Stimulated activated CD8-positive, alpha-beta memory T cell treated with anti-CD3 and anti-CD28 coated beads, Interleukin-4, amount 100 ng/mL, for 48 hours (primary cell): ENCODE measurements at regions not wholly inside any gene's neighbourhood (a gene's known extent, or its start where the extent isn't known, plus 50 kb on each side); places are given as distances from the start of the nearest gene placed in this dataset.
"Not testable (repeated sequence)": the region's sequence is repeated elsewhere in the genome, so short reads cannot be mapped to it uniquely, and the experiment has no call there.

Experiments used
- DNase-seq: peaks from one replicate; pipeline ENCODE4 v3.0.0-alpha.2; 2020

DNA sequence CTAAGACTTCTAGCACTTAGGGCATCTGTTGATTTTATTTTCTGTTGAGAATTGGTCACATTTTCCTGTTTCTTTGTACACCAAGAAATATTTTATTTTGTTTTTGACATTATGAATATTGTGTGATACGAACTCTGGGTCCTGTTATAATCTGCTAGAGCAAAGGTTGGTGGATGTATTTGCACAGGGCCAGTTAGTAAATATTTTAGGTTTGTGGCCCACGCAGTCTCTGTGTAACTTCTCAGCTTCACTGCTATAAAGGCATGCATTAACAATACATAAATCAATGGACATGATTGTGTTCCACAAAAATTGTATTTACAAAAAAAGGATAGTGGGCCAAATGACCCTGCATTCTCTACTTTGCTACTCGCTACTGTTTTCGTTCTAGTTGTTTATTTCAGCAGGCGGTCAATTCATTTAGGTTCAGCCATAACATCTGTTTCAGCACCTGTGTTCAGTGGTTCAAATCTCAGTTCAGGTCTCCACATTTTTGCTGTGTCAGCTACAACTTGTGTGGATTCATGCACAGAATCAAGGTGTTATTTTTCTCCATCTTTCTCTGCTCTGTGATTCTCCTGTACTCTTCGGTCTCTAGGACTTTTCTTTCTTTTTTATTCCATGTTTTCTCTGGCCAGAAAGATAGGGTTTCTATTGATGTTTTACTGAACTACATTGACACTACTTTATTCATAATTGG is 786.2 kb downstream of the ETS1 start:
- no peak for DNase-seq

DNA sequence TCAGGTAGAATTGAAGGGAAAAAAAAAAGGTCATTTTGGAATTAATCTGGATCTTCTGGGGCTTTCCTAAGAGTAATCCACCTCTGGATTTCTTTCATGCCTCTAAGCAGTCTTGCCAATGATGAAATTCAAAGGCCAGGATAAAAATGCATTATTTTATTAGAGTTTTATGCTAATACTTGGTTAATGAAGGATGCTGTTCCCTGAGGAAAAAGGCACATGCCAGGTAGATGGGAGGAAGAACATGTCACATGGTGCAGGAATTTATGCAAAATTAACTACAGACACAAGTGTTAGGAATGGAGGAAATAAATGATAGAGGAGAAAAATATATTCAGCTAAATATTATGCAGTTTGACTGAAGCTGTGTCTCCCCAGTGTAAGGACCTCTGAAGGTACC is 792.0 kb downstream of the ETS1 start:
- no peak for DNase-seq

DNA sequence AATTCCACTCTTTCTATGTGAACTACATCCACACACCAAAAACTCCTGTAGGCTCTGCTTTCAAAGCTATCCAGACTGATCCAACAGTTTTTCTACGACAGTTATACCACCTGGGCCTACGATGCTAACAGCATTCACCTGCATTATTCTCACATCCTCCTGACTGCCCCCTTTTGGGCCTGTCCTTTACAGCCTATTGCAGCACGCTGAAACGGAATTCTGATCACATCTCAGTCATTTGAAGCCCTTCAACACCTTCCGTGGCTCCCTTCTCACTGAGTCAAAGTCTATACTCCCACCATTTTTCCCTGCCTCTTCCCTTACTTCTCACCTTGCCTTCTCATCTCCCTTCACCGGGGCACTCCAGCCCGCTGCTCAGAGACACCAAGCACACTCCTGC is 791.3 kb upstream of the KIRREL3 start:
- DNase-seq, result no peak

- no peak for DNase-seq
Observed at GRCh38 chr11:127790592-127790991, 790.0 kb upstream of the KIRREL3 start.

- no peak for DNase-seq
Observed at GRCh38 chr11:127789927-127790326, 789.4 kb upstream of the KIRREL3 start.

DNA sequence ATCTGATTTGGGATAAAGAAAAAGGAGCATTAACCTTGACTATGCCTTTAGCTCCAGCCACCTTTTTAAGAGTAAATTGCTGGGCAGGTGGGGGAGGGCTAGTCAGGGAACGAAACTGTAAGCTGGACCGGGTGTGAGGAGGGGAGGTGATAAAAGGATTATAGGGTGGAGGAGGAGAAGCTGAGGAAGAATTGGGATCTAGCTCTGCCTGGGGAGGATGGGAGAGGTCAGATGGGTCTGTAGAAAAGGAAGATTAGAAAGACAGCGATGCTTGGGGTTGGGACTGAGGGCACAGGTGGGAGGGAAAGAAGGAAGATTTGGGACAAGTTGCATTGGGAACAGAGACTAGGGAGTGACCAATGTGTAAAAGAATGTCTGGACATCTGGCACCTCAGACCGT is 772.4 kb upstream of the KIRREL3 start:
- DNase-seq, result not testable (repeated sequence)

DNA sequence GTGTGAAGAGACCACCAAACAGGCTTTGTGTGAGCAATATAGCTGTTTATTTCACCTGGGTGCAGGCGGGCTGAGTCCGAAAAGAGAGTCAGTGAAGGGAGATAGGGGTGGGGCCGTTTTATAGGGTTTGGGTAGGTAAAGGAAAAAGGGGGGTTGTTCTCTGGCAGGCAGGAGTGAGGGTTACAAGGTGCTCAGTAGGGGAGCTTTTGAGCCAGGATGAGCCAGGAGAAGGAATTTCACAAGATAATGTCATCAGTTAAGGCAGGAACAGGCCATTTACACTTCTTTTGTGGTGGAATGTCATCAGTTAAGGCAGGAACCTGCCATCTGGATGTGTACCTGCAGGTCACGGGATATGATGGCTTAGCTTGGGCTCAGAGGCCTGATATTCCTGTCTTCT is 768.4 kb upstream of the KIRREL3 start:
- DNase-seq, result not testable (repeated sequence)

DNA sequence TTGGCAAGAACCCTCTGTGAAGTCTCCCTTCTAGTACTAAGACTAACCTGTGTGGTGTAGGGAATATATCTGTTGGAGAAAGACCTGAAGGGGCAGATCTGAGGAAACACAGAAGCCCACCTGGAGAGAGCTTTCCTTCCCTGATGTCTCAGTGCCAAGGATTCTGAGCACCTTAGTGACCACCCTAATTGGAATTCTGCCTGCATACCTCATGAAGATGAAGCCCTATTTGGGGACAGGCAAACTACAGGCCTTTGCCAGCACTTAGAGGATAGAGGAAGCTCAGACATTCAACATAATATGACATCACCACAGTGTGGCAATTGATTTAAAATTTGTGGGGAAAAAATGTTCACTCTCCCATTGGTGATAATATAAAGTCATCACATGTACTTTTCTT is 766.2 kb upstream of the KIRREL3 start:
- no peak for DNase-seq

DNA sequence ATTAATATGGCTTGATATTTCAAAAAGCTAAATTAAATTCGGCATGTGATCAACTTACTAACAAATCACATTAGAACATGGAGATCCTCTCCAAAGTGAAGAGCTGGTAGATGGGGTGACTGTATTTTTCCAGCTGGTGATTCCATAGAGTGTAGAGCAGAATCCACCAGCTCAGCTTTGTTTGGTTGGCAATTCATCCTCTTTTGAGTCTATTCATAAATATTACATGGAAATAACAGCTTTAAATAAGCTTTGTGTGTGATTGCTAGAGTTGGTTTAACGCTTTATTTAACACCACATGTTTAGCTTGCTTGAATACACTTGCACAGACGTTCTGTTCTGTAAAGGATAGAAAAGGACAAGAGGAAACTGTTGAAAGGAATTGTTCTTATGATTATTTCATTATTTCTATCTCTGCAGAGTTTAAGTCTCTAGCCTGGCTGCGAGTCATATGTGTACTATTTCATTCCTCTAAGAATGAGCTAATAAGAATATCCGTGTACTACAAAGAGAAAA is 738.3 kb upstream of the KIRREL3 start:
- no peak for DNase-seq

- DNase-seq, result no peak
Observed at GRCh38 chr11:127737499-127737898, 736.9 kb upstream of the KIRREL3 start.

- no peak for DNase-seq
Observed at GRCh38 chr11:127733552-127733951, 733.0 kb upstream of the KIRREL3 start.

DNA sequence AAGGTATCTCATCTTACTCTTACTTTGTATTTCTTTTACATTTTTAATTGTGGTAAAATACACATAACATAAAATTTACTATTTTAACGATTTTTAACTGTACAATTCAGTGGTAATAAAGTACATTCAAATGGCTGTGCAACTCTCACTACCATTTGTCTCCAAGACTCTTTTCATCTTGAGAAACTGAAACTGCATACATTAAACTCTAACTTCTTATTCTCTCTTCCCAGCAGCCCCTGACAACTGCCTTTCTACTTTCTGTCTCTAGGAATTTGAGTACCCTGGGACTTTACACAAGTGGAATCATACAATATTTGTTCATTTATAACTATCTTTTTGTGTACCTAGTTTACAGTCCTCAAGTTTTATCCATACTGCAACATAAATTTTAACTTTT is 725.8 kb upstream of the KIRREL3 start:
- no peak for DNase-seq

- no peak for DNase-seq
Observed at GRCh38 chr11:127723714-127724113, 723.1 kb upstream of the KIRREL3 start.

- DNase-seq, result no peak
Observed at GRCh38 chr11:127713226-127713625, 712.7 kb upstream of the KIRREL3 start.

DNA sequence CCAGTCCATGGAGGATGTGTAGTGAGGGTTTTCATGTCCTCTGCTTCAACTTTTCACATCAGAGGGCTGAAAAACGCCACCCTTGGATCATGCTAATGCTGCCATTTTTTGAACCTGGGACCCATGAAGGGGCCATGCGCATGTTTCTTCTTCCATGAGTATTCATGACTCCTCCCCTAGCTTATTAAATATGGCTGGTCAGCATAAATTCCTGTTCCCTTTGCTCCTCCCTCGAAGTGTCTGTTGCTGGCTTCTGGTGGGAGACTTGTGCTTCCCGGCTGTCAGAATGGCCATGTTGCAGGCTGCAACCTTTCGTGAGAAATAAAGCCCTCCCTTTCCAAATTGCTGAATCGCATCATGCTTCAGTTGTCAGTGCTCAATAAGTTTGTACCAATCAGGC is 711.2 kb upstream of the KIRREL3 start:
- DNase-seq, result no peak

GRCh38 chr11:127710831-127711230 is 710.3 kb upstream of the KIRREL3 start:
- DNase-seq, result no peak

- DNase-seq, result no peak
Observed at GRCh38 chr11:127709960-127710359, 709.4 kb upstream of the KIRREL3 start.

DNA sequence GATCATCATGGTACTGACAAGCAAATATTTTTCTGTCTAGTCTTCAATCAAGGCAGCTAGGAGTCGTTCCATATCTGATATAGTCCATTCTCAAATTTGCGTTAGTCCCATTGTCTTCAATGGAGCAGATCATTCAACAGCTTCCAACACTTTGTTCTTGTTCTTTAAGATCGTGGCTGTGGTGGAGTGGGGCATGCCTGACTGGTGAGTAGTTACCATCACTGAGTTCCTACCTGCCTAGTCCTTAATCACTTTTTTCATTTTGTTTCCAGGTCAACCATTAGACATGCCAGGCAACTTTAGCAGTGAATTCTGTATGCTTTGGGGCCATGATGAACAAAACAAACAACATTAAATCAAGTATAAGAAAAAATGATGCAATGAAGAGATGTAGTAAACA is 693.1 kb upstream of the KIRREL3 start:
- DNase-seq, result no peak

GRCh38 chr11:127683321-127683720 is 682.8 kb upstream of the KIRREL3 start:
- no peak for DNase-seq

DNA sequence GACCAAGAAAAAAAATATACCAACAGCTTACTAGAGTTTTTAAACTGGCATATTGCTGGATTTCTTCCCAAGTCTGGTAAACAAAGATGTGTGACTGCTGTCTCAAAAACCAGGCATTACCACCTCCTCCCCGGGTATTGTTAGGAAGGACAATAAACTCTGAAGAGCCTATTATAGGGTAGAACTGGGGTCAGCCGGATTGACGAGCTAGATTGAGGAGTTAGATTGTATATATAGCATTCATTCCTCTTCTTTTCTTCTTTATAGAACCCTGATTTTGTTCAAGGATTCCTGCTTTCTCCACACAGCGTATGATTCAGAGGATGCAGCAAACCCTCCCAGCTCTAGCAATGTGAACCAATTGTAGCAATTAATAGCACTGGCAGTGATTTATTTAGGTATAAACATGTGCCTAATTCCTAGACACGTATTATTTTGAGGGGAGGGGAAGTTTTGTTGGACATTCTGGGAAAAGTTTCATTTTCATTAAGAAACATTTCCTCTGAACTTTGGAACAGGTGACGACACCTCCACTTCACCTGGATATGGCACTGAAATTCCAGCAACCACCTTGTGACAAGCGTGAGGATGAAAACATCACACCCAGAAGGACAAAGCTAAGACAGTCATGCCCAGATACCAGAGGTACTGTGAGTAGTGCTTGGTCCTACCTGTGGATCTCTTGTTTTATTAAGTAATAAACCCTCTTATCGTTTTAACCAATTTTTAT is 679.4 kb upstream of the KIRREL3 start:
- no peak for DNase-seq

DNA sequence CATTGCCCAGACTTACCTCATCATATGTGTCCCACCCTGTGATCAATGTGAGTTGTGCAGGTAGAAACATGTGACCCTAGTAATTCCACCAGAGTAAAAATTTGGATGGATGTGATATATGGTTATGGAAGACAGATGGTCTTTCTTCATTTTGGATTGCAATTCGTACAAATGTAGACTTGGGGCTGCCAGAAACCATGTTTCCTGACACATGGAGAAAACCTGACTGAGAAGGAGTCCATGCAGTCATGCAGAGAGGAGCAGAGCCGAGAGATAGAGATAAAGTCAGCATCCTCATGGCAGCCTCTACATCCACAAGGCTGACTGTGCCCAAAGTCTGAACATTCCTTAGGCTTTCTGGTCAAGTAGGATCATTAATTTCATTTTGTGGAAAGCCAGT is 678.1 kb upstream of the KIRREL3 start:
- DNase-seq, result no peak

- no peak for DNase-seq
Observed at GRCh38 chr11:127677660-127678425, 677.3 kb upstream of the KIRREL3 start.

DNA sequence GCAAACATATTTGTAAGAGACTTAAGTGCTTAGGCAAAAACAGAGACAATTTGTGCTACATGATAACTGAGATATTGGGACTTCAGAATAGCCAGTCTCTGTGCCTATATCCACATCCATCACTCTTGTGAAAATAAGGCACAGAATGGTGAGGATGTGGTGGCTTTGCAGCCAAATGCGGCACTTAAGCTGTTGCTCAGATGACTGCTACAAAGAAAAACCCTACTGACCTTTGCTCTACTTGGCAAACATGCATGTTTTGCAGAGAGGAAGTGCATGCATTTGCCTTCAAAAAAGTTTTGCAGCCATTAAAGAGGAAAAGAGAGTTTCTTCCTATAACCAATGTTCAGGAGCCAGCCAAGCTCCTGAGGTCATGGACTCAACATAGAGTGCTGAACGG is 675.0 kb upstream of the KIRREL3 start:
- DNase-seq, result no peak

DNA sequence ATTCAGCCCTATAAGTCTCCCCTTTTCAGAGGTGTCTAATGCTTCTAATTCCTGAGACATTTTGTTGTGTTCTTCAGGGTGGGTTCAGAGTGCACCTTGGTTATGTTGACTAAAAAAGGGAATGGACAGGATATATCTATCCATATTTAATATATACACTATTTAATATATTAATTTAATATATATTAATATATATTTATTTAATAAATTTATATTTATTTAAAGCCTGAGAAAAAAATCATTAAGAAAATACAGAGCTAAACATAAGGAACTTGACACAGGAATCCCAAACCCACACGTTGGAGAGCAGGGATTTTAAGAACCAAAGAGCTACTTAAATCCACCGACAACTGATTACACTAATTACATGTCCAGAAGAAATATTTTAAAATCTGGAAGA is 674.2 kb upstream of the KIRREL3 start:
- DNase-seq, result no peak
